WTC11 (cell line): ENCODE measurements at regions not wholly inside any gene's neighbourhood (a gene's known extent, or its start where the extent isn't known, plus 50 kb on each side); places are given as distances from the start of the nearest gene placed in this dataset.

ENCODE experiments used
- ATAC-seq: fragments of 200-7000 bp; cut with Tn5 transposase; 2 replicates; pipeline ENCODE4 v1.10.0; 2021; ENCODE audit warnings: mild to moderate bottlenecking, moderate library complexity
- CTCF ChIA-PET: fragments of 300-600 bp; sonication (Branson Sonifier 250); formaldehyde crosslinking; loops from one replicate; lab custom pipeline; 2021; ENCODE audit warnings: antibody characterized with exemption; lab: Charles Lee
- POLR2A ChIA-PET: fragments of 350-600 bp; sonication (Branson Sonifier 250); formaldehyde crosslinking; loops from one replicate; lab custom pipeline; 2021; ENCODE audit warnings: antibody characterized with exemption; lab: Charles Lee
- DNase-seq: peaks from one replicate; pipeline ENCODE4 v3.0.0; 2021; ENCODE audit warnings: low spot score
- H3K27ac Mint-ChIP-seq: 2 replicates; pipeline ENCODE4 v1.8.0; 2021; ENCODE audit warnings: mixed read lengths
- H3K27me3 Mint-ChIP-seq: 2 replicates; pipeline ENCODE4 v1.8.0; 2021; ENCODE audit warnings: low read depth, mild to moderate bottlenecking, moderate library complexity, mixed read lengths
- H3K36me3 Mint-ChIP-seq: 2 replicates; pipeline ENCODE4 v1.8.0; 2021; ENCODE audit warnings: mixed read lengths
- H3K4me1 Mint-ChIP-seq: 2 replicates; pipeline ENCODE4 v1.8.0; 2022; ENCODE audit warnings: mixed read lengths
- H3K4me3 Mint-ChIP-seq: 2 replicates; pipeline ENCODE4 v1.8.0; 2021; ENCODE audit warnings: mild to moderate bottlenecking, moderate library complexity, mixed read lengths
- H3K9me3 Mint-ChIP-seq: 2 replicates; pipeline ENCODE4 v1.8.0; 2021; ENCODE audit warnings: mixed read lengths
- ESRRA ChIP-seq: sonication (generic); formaldehyde crosslinking; IDR thresholded peaks from 2 replicates; pipeline ENCODE4 v1.8.1; 2022; ENCODE audit warnings: mild to moderate bottlenecking, missing genetic modification reagents, borderline replicate concordance
- NR1H2 ChIP-seq: sonication (generic); formaldehyde crosslinking; IDR thresholded peaks from 2 replicates; pipeline ENCODE4 v1.9.0; 2021; ENCODE audit warnings: mild to moderate bottlenecking, moderate library complexity, missing genetic modification reagents
- NR3C1 ChIP-seq: sonication (generic); formaldehyde crosslinking; conservative IDR thresholded peaks from 2 replicates; pipeline ENCODE4 v1.8.1; 2023; ENCODE audit warnings: low read depth, mild to moderate bottlenecking, missing genetic modification reagents
- TEAD1 ChIP-seq: sonication (generic); formaldehyde crosslinking; IDR thresholded peaks from 2 replicates; pipeline ENCODE4 v1.8.0; 2022; ENCODE audit warnings: mild to moderate bottlenecking, missing genetic modification reagents
- ZNF232 ChIP-seq: sonication (generic); formaldehyde crosslinking; IDR thresholded peaks from 2 replicates; pipeline ENCODE4 v1.8.0; 2022; ENCODE audit warnings: mild to moderate bottlenecking, missing genetic modification reagents
- TF ChIP-seq, protein P1 (sequence below): fragments of 250-450 bp; sonication (Bioruptor Pico); IDR thresholded peaks from 2 replicates; pipeline ENCODE4 v1.9.0; 2021; ENCODE audit warnings: moderate library complexity, mild to moderate bottlenecking, inconsistent platforms, borderline replicate concordance
- TF ChIP-seq, protein P2 (sequence below): fragments of 250-450 bp; sonication (Bioruptor Pico); IDR thresholded peaks from 2 replicates; pipeline ENCODE4 v1.9.0; 2021; ENCODE audit warnings: mild to moderate bottlenecking
- TF ChIP-seq, protein P3 (sequence below): sonication (generic); formaldehyde crosslinking; IDR thresholded peaks from 2 replicates; pipeline ENCODE4 v1.8.1; 2022; ENCODE audit warnings: missing genetic modification reagents, borderline replicate concordance
- TF ChIP-seq, protein P4 (sequence below): sonication (generic); formaldehyde crosslinking; IDR thresholded peaks from 2 replicates; pipeline ENCODE4 v1.8.1; 2022; ENCODE audit warnings: mild to moderate bottlenecking, moderate library complexity, missing genetic modification reagents
- TF ChIP-seq, protein P5 (sequence below): sonication (generic); formaldehyde crosslinking; IDR thresholded peaks from 2 replicates; pipeline ENCODE4 v1.8.1; 2023; ENCODE audit warnings: mild to moderate bottlenecking, missing genetic modification reagents, moderate library complexity
- TF ChIP-seq, protein P6 (sequence below): sonication (generic); formaldehyde crosslinking; IDR thresholded peaks from 2 replicates; pipeline ENCODE4 v1.8.1; 2023; ENCODE audit warnings: mild to moderate bottlenecking, missing genetic modification reagents
- TF ChIP-seq, protein P7 (sequence below): sonication (generic); formaldehyde crosslinking; IDR thresholded peaks from 2 replicates; pipeline ENCODE4 v1.8.0; 2023; ENCODE audit warnings: missing genetic modification reagents, mild to moderate bottlenecking, borderline replicate concordance
- TF ChIP-seq, protein P8 (sequence below): sonication (generic); formaldehyde crosslinking; IDR thresholded peaks from 2 replicates; pipeline ENCODE4 v1.8.0; 2022; ENCODE audit warnings: mild to moderate bottlenecking, missing genetic modification reagents
- TF ChIP-seq, protein P9 (sequence below): fragments of 250-450 bp; sonication (Bioruptor Pico); IDR thresholded peaks from 2 replicates; pipeline ENCODE4 v2.1.2; 2022; ENCODE audit warnings: mild to moderate bottlenecking, moderate library complexity
- TF ChIP-seq, protein P10 (sequence below): fragments of 200-600 bp; IDR thresholded peaks from 2 replicates; pipeline ENCODE4 v1.8.0; 2022; ENCODE audit warnings: antibody characterized with exemption

DNA sequence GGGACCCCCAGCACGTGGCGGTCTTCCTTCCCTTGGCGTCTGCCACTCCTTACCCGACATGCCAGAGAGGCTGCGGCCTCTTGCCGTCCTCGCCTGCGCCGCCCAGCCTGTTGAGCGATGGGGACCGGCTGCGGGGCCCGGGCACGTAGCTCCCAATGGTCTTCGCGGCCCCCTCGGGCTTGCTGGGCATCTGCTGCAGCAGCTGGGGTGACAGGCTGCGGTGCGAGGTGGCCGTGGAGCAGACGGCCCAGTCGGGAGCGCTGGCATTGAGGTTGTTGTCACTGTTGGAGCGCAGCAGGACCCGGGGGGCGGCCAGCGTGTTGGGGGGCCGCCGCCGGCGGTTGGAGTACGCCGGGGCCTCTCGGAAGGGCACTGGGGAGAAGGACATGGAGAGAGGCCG, 422.0 kb downstream of the CTTN start:
- CTCF ChIA-PET: no interaction called here
- Mint-ChIP-seq H3K9me3 (no peaks in the 10 kb centered on the region), H3K4me3 (no peak overlapping the region), H3K27ac (no peak overlapping the region), H3K27me3 (no peaks in the 10 kb centered on the region), H3K36me3 (no peaks in the 10 kb centered on the region), H3K4me1 (peaks cover 11% of the 10 kb centered on the region)
- POLR2A ChIA-PET: no interaction called here
- no peak for DNase-seq
- no peak for ATAC-seq
- TF ChIP-seq, protein P1, sequence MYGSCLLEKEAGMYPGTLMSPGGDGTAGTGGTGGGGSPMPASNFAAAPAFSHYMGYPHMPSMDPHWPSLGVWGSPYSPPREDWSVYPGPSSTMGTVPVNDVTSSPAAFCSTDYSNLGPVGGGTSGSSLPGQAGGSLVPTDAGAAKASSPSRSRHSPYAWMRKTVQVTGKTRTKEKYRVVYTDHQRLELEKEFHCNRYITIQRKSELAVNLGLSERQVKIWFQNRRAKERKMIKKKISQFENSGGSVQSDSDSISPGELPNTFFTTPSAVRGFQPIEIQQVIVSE (CRISPR knock-in tag): no peak
- TF ChIP-seq, protein P2, sequence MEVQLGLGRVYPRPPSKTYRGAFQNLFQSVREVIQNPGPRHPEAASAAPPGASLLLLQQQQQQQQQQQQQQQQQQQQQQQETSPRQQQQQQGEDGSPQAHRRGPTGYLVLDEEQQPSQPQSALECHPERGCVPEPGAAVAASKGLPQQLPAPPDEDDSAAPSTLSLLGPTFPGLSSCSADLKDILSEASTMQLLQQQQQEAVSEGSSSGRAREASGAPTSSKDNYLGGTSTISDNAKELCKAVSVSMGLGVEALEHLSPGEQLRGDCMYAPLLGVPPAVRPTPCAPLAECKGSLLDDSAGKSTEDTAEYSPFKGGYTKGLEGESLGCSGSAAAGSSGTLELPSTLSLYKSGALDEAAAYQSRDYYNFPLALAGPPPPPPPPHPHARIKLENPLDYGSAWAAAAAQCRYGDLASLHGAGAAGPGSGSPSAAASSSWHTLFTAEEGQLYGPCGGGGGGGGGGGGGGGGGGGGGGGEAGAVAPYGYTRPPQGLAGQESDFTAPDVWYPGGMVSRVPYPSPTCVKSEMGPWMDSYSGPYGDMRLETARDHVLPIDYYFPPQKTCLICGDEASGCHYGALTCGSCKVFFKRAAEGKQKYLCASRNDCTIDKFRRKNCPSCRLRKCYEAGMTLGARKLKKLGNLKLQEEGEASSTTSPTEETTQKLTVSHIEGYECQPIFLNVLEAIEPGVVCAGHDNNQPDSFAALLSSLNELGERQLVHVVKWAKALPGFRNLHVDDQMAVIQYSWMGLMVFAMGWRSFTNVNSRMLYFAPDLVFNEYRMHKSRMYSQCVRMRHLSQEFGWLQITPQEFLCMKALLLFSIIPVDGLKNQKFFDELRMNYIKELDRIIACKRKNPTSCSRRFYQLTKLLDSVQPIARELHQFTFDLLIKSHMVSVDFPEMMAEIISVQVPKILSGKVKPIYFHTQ: no peak
- TF ChIP-seq, protein P3, sequence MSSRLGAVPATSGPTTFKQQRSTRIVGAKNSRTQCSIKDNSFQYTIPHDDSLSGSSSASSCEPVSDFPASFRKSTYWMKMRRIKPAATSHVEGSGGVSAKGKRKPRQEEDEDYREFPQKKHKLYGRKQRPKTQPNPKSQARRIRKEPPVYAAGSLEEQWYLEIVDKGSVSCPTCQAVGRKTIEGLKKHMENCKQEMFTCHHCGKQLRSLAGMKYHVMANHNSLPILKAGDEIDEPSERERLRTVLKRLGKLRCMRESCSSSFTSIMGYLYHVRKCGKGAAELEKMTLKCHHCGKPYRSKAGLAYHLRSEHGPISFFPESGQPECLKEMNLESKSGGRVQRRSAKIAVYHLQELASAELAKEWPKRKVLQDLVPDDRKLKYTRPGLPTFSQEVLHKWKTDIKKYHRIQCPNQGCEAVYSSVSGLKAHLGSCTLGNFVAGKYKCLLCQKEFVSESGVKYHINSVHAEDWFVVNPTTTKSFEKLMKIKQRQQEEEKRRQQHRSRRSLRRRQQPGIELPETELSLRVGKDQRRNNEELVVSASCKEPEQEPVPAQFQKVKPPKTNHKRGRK (CRISPR knock-in tag): no peak
- TF ChIP-seq TEAD1 (CRISPR knock-in tag): no peak
- no peak for TF ChIP-seq NR3C1 (CRISPR knock-in tag)
- TF ChIP-seq ZNF232: no peak
- TF ChIP-seq, protein P4, sequence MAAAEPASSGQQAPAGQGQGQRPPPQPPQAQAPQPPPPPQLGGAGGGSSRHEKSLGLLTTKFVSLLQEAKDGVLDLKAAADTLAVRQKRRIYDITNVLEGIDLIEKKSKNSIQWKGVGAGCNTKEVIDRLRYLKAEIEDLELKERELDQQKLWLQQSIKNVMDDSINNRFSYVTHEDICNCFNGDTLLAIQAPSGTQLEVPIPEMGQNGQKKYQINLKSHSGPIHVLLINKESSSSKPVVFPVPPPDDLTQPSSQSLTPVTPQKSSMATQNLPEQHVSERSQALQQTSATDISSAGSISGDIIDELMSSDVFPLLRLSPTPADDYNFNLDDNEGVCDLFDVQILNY (CRISPR knock-in tag): no peak
- TF ChIP-seq, protein P5, sequence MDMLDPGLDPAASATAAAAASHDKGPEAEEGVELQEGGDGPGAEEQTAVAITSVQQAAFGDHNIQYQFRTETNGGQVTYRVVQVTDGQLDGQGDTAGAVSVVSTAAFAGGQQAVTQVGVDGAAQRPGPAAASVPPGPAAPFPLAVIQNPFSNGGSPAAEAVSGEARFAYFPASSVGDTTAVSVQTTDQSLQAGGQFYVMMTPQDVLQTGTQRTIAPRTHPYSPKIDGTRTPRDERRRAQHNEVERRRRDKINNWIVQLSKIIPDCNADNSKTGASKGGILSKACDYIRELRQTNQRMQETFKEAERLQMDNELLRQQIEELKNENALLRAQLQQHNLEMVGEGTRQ: no peak
- TF ChIP-seq, protein P6, sequence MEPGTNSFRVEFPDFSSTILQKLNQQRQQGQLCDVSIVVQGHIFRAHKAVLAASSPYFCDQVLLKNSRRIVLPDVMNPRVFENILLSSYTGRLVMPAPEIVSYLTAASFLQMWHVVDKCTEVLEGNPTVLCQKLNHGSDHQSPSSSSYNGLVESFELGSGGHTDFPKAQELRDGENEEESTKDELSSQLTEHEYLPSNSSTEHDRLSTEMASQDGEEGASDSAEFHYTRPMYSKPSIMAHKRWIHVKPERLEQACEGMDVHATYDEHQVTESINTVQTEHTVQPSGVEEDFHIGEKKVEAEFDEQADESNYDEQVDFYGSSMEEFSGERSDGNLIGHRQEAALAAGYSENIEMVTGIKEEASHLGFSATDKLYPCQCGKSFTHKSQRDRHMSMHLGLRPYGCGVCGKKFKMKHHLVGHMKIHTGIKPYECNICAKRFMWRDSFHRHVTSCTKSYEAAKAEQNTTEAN (CRISPR knock-in tag): no peak
- TF ChIP-seq, protein P7, sequence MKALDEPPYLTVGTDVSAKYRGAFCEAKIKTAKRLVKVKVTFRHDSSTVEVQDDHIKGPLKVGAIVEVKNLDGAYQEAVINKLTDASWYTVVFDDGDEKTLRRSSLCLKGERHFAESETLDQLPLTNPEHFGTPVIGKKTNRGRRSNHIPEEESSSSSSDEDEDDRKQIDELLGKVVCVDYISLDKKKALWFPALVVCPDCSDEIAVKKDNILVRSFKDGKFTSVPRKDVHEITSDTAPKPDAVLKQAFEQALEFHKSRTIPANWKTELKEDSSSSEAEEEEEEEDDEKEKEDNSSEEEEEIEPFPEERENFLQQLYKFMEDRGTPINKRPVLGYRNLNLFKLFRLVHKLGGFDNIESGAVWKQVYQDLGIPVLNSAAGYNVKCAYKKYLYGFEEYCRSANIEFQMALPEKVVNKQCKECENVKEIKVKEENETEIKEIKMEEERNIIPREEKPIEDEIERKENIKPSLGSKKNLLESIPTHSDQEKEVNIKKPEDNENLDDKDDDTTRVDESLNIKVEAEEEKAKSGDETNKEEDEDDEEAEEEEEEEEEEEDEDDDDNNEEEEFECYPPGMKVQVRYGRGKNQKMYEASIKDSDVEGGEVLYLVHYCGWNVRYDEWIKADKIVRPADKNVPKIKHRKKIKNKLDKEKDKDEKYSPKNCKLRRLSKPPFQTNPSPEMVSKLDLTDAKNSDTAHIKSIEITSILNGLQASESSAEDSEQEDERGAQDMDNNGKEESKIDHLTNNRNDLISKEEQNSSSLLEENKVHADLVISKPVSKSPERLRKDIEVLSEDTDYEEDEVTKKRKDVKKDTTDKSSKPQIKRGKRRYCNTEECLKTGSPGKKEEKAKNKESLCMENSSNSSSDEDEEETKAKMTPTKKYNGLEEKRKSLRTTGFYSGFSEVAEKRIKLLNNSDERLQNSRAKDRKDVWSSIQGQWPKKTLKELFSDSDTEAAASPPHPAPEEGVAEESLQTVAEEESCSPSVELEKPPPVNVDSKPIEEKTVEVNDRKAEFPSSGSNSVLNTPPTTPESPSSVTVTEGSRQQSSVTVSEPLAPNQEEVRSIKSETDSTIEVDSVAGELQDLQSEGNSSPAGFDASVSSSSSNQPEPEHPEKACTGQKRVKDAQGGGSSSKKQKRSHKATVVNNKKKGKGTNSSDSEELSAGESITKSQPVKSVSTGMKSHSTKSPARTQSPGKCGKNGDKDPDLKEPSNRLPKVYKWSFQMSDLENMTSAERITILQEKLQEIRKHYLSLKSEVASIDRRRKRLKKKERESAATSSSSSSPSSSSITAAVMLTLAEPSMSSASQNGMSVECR: no peak
- no peak for TF ChIP-seq NR1H2 (CRISPR knock-in tag)

DNA sequence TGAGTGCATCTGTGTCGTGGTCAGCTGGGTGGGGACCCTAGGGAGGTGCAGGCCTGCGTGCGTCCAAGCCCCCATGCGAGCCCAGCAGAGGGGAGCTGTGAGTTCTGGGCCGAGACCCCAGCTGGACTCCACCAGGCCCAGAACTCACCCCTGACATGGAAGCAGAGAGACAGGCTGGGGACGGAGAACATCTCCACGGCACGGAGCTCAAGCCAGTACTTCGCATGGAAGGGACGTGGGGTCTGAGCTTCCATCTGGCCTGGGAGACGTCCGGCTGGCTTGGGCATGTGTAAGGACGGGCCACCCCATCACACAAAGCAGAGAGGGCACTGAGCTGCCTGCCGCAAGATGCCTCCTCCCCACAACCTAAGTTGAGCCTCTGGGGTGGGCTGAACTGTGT, 422.4 kb downstream of the CTTN start:
- Mint-ChIP-seq H3K27me3 (no peaks in the 10 kb centered on the region), H3K9me3 (no peaks in the 10 kb centered on the region), H3K4me1 (peaks cover 15% of the 10 kb centered on the region), H3K36me3 (no peaks in the 10 kb centered on the region)
- ATAC-seq: no peak
- POLR2A ChIA-PET: no interaction called here
- TF ChIP-seq ESRRA (CRISPR knock-in tag): no peak
- TF ChIP-seq, protein P8, sequence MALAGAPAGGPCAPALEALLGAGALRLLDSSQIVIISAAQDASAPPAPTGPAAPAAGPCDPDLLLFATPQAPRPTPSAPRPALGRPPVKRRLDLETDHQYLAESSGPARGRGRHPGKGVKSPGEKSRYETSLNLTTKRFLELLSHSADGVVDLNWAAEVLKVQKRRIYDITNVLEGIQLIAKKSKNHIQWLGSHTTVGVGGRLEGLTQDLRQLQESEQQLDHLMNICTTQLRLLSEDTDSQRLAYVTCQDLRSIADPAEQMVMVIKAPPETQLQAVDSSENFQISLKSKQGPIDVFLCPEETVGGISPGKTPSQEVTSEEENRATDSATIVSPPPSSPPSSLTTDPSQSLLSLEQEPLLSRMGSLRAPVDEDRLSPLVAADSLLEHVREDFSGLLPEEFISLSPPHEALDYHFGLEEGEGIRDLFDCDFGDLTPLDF (CRISPR knock-in tag): no peak
- TF ChIP-seq, protein P9, sequence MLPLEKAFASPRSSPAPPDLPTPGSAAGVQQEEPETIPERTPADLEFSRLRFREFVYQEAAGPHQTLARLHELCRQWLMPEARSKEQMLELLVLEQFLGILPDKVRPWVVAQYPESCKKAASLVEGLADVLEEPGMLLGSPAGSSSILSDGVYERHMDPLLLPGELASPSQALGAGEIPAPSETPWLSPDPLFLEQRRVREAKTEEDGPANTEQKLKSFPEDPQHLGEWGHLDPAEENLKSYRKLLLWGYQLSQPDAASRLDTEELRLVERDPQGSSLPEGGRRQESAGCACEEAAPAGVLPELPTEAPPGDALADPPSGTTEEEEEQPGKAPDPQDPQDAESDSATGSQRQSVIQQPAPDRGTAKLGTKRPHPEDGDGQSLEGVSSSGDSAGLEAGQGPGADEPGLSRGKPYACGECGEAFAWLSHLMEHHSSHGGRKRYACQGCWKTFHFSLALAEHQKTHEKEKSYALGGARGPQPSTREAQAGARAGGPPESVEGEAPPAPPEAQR (CRISPR knock-in tag): no peak
- TF ChIP-seq, protein P10, sequence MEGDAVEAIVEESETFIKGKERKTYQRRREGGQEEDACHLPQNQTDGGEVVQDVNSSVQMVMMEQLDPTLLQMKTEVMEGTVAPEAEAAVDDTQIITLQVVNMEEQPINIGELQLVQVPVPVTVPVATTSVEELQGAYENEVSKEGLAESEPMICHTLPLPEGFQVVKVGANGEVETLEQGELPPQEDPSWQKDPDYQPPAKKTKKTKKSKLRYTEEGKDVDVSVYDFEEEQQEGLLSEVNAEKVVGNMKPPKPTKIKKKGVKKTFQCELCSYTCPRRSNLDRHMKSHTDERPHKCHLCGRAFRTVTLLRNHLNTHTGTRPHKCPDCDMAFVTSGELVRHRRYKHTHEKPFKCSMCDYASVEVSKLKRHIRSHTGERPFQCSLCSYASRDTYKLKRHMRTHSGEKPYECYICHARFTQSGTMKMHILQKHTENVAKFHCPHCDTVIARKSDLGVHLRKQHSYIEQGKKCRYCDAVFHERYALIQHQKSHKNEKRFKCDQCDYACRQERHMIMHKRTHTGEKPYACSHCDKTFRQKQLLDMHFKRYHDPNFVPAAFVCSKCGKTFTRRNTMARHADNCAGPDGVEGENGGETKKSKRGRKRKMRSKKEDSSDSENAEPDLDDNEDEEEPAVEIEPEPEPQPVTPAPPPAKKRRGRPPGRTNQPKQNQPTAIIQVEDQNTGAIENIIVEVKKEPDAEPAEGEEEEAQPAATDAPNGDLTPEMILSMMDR: no peak
- TF ChIP-seq, all 79 proteins: peak for 0
- Mint-ChIP-seq H3K4me3 (no peak overlapping the region), H3K27ac (no peak overlapping the region)
- CTCF ChIA-PET: no interaction called here
- no peak for DNase-seq
